ENCODE measurements at regions not wholly inside any gene's neighbourhood (a gene's known extent, or its start where the extent isn't known, plus 50 kb on each side); places are given as distances from the start of the nearest gene placed in this dataset.

DNA sequence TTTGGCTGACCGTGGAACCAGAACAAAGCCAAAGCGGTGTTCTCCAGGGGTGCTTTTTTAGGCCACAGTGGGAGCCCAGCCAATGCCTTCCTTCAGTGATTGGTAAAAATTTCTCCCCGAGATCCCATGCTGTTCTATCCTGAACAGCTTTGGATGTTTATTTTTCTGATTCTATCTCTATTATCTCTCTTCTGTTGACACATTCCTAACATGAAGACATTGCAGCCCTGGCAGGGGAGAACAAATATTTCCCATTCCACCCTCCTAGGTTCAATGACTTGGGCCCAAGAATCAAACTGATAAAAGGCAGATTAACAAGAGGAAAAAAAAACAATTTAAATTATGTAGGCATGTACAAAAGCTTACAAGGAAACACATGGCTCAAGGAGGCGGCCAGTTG, 162.7 kb downstream of the PFKFB3 start:
- no peaks in the 10 kb centered on the region for H3K9me3 ChIP-seq (replicated peaks; ENCODE audit: control insufficient read depth, insufficient read depth, low read depth, low read length)
- TF ChIP-seq ZBED1 (IDR thresholded peaks at IDR 0.05) (no peak), ZBTB1 (CRISPR knock-in tag; IDR thresholded peaks at IDR 0.05; ENCODE audit: borderline replicate concordance, low read depth) (no peak), TEAD4 (IDR thresholded peaks at IDR 0.05; ENCODE audit: low read length) (no peak), TEAD4 (CRISPR knock-in tag; IDR thresholded peaks at IDR 0.05; ENCODE audit: borderline replicate concordance) (no peak), ZNF212 (CRISPR knock-in tag; IDR thresholded peaks at IDR 0.05) (no peak)
- DNase-seq (ENCODE audit: extremely low read depth in 1 of 4, low spot score in 3 of 4), result no peak
- in situ Hi-C loops (cut with MboI), result no loop called here
- 2% methylated on average over 4 of the region's 4 CpGs for WGBS (ENCODE audit: insufficient coverage, low coverage, missing lambda C conversion rate)
- no peak overlapping the region for H3K4me3 ChIP-seq
- H3K36me3 ChIP-seq (ENCODE audit: control insufficient read depth, insufficient read depth, low read length), result no peaks in the 10 kb centered on the region
- no peak for ATAC-seq
- no peak overlapping the region for H3K9ac ChIP-seq (ENCODE audit: insufficient read depth in 1 of 2, low read depth in 2 of 2, low read length in 2 of 2)
- H3K9me1 ChIP-seq (ENCODE audit: control insufficient read depth, insufficient read depth, low read length), result no peaks in the 10 kb centered on the region
- BruUV-seq (replicated peaks), result no TSS peak
- no peak overlapping the region for H3K27ac ChIP-seq (ENCODE audit: extremely low read depth, low read depth, low read length)
- ChIA-PET POLR2A (no interaction called here), CTCF (ENCODE audit: low intra/inter-chr PET ratio) (no interaction called here)
- H4K20me1 ChIP-seq (replicated peaks; ENCODE audit: control insufficient read depth, insufficient read depth, low read length), result no peaks in the 10 kb centered on the region
- no peak overlapping the region for H2AFZ ChIP-seq (ENCODE audit: low read depth, low read length)
- H3K4me1 ChIP-seq (replicated peaks in 1 of 2; ENCODE audit: control insufficient read depth in 2 of 2, insufficient read depth in 2 of 2, low read length in 2 of 2), result no peaks in the 10 kb centered on the region
- H3K27me3 ChIP-seq (ENCODE audit: control insufficient read depth in 2 of 2, insufficient read depth in 2 of 2, low read length in 2 of 2), result peaks cover 4 to 6% of the 10 kb centered on the region in 2 experiments; a peak in 3 of 5 replicates
- intact Hi-C loops (cut with micrococcal nuclease), result no loop called here
- H3K79me2 ChIP-seq (ENCODE audit: control insufficient read depth, insufficient read depth, low read length), result no peaks in the 10 kb centered on the region
- no peak for FAIRE-seq
- no peak overlapping the region for H3K4me2 ChIP-seq (ENCODE audit: insufficient read depth, low read length)
